Ovary (tissue), 7 donors: ENCODE measurements at regions not wholly inside any gene's neighbourhood (a gene's known extent, or its start where the extent isn't known, plus 50 kb on each side); places are given as distances from the start of the nearest gene placed in this dataset.

Experiments
- DNase-seq, 5 donors: peaks; one replicate each; pipeline ENCODE4 v3.0.0-alpha.2; 2019 to 2020
- H3K27ac ChIP-seq, 2 donors: fragments of 200-600 bp; one replicate each; pipeline versions ENCODE4 v1.5.1 to v1.8.0; 2019 to 2022
- H3K27me3 ChIP-seq: fragments of 200-600 bp; one replicate; pipeline ENCODE4 v1.8.0; 2022
- H3K36me3 ChIP-seq: fragments of 200-600 bp; sonication (generic); one replicate; pipeline ENCODE4 v1.5.1; 2019
- H3K4me1 ChIP-seq: one replicate; pipeline ENCODE4 v1.8.1; 2013; ENCODE audit warnings: mild to moderate bottlenecking, moderate library complexity; ENCODE audit not compliant: insufficient read depth
- H3K4me3 ChIP-seq: fragments of 200-600 bp; sonication (generic); one replicate; pipeline ENCODE4 v1.5.1; 2017
- H3K9me3 ChIP-seq, 2 donors: fragments of 200-600 bp in 1 of 2; sonication (generic) in 1 of 2; one replicate each; pipeline versions ENCODE4 v1.5.1 to v1.8.1; 2013 to 2019; ENCODE audit warnings: mild to moderate bottlenecking in 1 of 2, moderate library complexity in 1 of 2
- CTCF ChIP-seq, 3 donors: fragments of 450-650 bp in 2 of 3; fragments of 200-600 bp in 1 of 3; IDR thresholded peaks; one replicate each; pipeline versions ENCODE4 v1.5.1 to v1.8.0; 2016 to 2022; ENCODE audit warnings: antibody characterized with exemption in 3 of 3, mild to moderate bottlenecking in 1 of 3
- EP300 ChIP-seq: sonication (generic); formaldehyde crosslinking; IDR thresholded peaks from one replicate; pipeline ENCODE4 v1.6.1; 2017; ENCODE audit warnings: antibody characterized with exemption
- POLR2A ChIP-seq: fragments of 450-650 bp; IDR thresholded peaks from one replicate; pipeline ENCODE4 v1.6.1; 2017; ENCODE audit warnings: antibody characterized with exemption, mild to moderate bottlenecking, moderate library complexity
- WGBS, 3 donors: extraction: QIAGEN DNeasy Blood & Tissue Kit in 1 of 3; methylation state at CpG; one replicate each; pipeline versions ENCODE4 v1.1.5 to v1.1.7; 2013 to 2017; 5-methylcytosine and 5-hydroxymethylcytosine counted together
- intact Hi-C, 4 donors: fragments of 100-400 bp; cut with DNase I; formaldehyde crosslinking; loops; one replicate each; pipeline versions ENCODE4 v1.11.0 to v1.15.1; 2022 to 2023
- donor health status: DM: no; HTN: no; CAD: no; lungs with moderate emphysema.
- donor health status: DM: no; HTN: no; CAD: no.
- donor health status: Bipolar disorder and iron deficiency.
- donor health status: DM: no; HTN: no; CAD: no.
- donor health status: DM: yes; HTN: yes; CAD: no.

GRCh38 chr6:170212956-170213636 lies 77.8 kb downstream of the DLL1 start:
- no peaks in the 10 kb centered on the region for H3K9me3 ChIP-seq
- H3K27ac ChIP-seq = no peak overlapping the region
- TF ChIP-seq POLR2A (no peak), EP300 (no peak), CTCF (IDR thresholded peaks at IDR 0.05) (no peak)
- H3K36me3 ChIP-seq = no peaks in the 10 kb centered on the region
- intact Hi-C loops = no loop called here
- H3K27me3 ChIP-seq = no peaks in the 10 kb centered on the region
- 86 to 91% (median 87%) methylated on average over 39 to 40 of the region's 40 CpGs for WGBS, 3 donors
- no peak overlapping the region for H3K4me3 ChIP-seq
- peak in 1 of 5 donors; percentile 8 for DNase-seq
- H3K4me1 ChIP-seq = no peaks in the 10 kb centered on the region

GRCh38 chr6:170212051-170212756 lies 78.7 kb downstream of the DLL1 start:
- peak in 3 of 5 donors; percentile 8 to 10 (median 10) for DNase-seq
- Histone ChIP-seq H3K36me3 (no peaks in the 10 kb centered on the region), H3K9me3 (no peaks in the 10 kb centered on the region), H3K27ac (no peak overlapping the region), H3K4me1 (no peaks in the 10 kb centered on the region), H3K27me3 (no peaks in the 10 kb centered on the region), H3K4me3 (no peak overlapping the region)
- intact Hi-C loops = no loop called here
- no peak for TF ChIP-seq POLR2A
- TF ChIP-seq CTCF (IDR thresholded peaks at IDR 0.05) = no peak
- TF ChIP-seq EP300 = no peak
- WGBS, 3 donors = 83 to 89% (median 84%) methylated on average over 23 of the region's 23 CpGs

DNA sequence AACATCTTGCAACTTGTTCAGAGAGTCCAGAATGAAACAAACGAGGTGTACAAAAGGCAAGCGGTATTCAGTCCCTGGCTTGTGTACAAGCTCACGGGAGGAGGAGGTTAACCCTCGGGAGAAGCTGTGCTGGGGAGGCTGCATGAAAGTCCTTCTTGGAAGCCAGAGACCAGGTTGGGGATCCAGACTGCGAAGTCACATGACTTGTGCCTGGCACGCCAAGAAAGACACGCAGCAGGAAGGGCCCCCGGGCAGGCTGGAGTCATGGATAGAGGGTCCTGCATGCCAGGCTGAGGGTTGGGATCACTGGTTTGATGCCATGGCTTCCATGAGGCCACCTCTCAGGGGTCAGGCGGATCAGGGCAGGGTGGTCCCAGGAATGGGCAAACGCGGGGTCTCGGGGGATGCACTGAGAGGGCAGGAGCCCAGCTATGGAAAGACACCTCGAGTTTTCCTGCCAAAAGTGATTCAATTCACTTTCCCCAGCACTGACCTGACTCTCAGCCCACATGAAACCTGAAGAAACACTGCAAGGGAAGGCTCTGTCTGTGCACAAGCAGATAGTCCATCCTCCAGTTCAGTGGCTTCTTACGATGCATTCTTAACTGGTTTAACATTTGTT lies 79.4 kb downstream of the DLL1 start:
- Histone ChIP-seq H3K9me3 (no peaks in the 10 kb centered on the region), H3K27me3 (no peaks in the 10 kb centered on the region), H3K4me3 (no peak overlapping the region), H3K4me1 (no peaks in the 10 kb centered on the region), H3K27ac (no peak overlapping the region), H3K36me3 (no peaks in the 10 kb centered on the region)
- intact Hi-C loops = no loop called here
- peak in 2 of 5 donors; percentile 8 to 16 for DNase-seq
- WGBS, 3 donors = 70 to 76% (median 72%) methylated on average over 14 of the region's 14 CpGs
- no peak for TF ChIP-seq CTCF (IDR thresholded peaks at IDR 0.05)

DNA sequence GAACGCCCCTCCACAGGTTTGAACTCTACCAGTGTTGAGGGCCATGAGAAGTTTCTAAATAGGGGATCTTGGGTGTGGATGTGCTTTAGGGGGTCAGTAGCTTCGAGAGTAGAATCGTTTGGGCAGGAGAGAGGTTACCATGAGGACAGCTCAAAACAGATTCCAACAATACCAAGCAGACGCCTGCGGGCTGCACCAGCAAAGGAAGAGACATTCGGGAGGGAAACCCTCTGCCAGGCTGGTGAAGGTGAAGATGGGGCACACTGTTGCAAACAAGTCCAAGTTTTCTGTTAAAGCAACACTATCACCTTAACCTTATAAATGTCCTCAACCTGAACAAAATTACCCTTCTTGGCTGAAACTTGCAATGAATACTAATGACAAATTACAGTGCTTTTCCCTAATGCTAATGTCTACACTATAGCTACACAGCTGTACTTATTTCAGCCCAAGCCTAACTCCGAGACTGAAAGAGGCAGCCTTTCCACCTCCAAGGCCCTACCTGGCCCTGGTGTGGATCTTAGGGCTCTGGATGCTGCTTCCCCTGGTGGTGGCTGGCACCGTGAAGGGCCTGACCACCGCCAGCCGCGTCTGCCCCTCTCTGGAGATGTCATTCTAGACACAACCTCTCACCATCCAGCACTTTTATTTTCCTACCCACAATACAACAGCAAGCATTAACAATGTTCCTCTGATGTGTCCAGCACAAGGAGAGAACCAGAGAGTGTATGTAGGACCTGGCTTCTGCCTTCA lies 80.1 kb downstream of the DLL1 start:
- DNase-seq = no peak
- intact Hi-C loops = no loop called here
- H3K4me1 ChIP-seq = no peaks in the 10 kb centered on the region
- TF ChIP-seq CTCF (IDR thresholded peaks at IDR 0.05) = no peak
- TF ChIP-seq EP300 = no peak
- TF ChIP-seq POLR2A = no peak
- H3K27ac ChIP-seq = no peak overlapping the region
- no peaks in the 10 kb centered on the region for H3K36me3 ChIP-seq
- H3K4me3 ChIP-seq = no peak overlapping the region
- no peaks in the 10 kb centered on the region for H3K27me3 ChIP-seq
- 68 to 75% (median 72%) methylated on average over 11 of the region's 11 CpGs for WGBS, 3 donors
- H3K9me3 ChIP-seq = no peaks in the 10 kb centered on the region
